CD4-positive, CD25-positive, alpha-beta regulatory T cell (primary cell): ENCODE measurements at regions not wholly inside any gene's neighbourhood (a gene's known extent, or its start where the extent isn't known, plus 50 kb on each side); places are given as distances from the start of the nearest gene placed in this dataset.

ENCODE experiments used
- ATAC-seq, 2 donors: fragments of 150-1000 bp; cut with Tn5 transposase; one replicate each; pipeline ENCODE4 v1.10.0; 2021; ENCODE audit warnings: low read depth in 2 of 2, moderate number of reproducible peaks in 2 of 2, moderate library complexity in 1 of 2
- DNase-seq, 3 donors: peaks; one replicate each; pipeline versions ENCODE4 v3.0.0 to v3.0.0-alpha.2; 2012 to 2022; ENCODE audit warnings: mixed read lengths in 1 of 3
- H3K27ac ChIP-seq: one replicate; pipeline ENCODE4 v1.7.0; 2013; ENCODE audit warnings: mild to moderate bottlenecking, low read length; ENCODE audit not compliant: insufficient read depth, poor library complexity, severe bottlenecking
- H3K27me3 ChIP-seq: one replicate; pipeline ENCODE4 v1.7.0; 2013; ENCODE audit warnings: low read length; ENCODE audit not compliant: control insufficient read depth, insufficient read depth
- H3K36me3 ChIP-seq: one replicate; pipeline ENCODE4 v1.7.0; 2013; ENCODE audit warnings: mild to moderate bottlenecking, low read length, moderate library complexity; ENCODE audit not compliant: control insufficient read depth, insufficient read depth
- H3K4me1 ChIP-seq: 2 replicates; pipeline ENCODE4 v1.7.0; 2013; ENCODE audit warnings: mild to moderate bottlenecking, low read length; ENCODE audit not compliant: insufficient read depth, control insufficient read depth, poor library complexity, severe bottlenecking
- H3K4me3 ChIP-seq: one replicate; pipeline ENCODE4 v1.7.0; 2013; ENCODE audit warnings: low read depth, mild to moderate bottlenecking, low read length, moderate library complexity
- H3K9me3 ChIP-seq, 2 experiments: 1 replicate in 1 of 2; 2 replicates in 1 of 2; pipeline ENCODE4 v1.7.0; 2013; ENCODE audit warnings: low read length in 2 of 2, mild to moderate bottlenecking in 1 of 2, moderate library complexity in 1 of 2; ENCODE audit not compliant: control insufficient read depth in 2 of 2
- H3K27ac Mint-ChIP-seq, 3 donors: one replicate each; pipeline ENCODE4 v1.8.0; 2020 to 2022; ENCODE audit warnings: mild to moderate bottlenecking in 3 of 3, mixed read lengths in 3 of 3, moderate library complexity in 2 of 3
- H3K27me3 Mint-ChIP-seq: one replicate; pipeline ENCODE4 v1.8.0; 2022; ENCODE audit warnings: mild to moderate bottlenecking, mixed read lengths
- H3K36me3 Mint-ChIP-seq: one replicate; pipeline ENCODE4 v1.8.0; 2020; ENCODE audit warnings: mixed read lengths
- H3K4me1 Mint-ChIP-seq, 4 donors: one replicate each; pipeline ENCODE4 v1.8.0; 2020 to 2022; ENCODE audit warnings: mixed read lengths in 4 of 4, mild to moderate bottlenecking in 1 of 4
- H3K4me3 Mint-ChIP-seq, 4 donors: one replicate each; pipeline ENCODE4 v1.8.0; 2020 to 2022; ENCODE audit warnings: mild to moderate bottlenecking in 4 of 4, mixed read lengths in 4 of 4, moderate library complexity in 3 of 4
- H3K9me3 Mint-ChIP-seq, 7 donors: one replicate each; pipeline ENCODE4 v1.8.0; 2020 to 2022; ENCODE audit warnings: mixed read lengths in 7 of 7, mild to moderate bottlenecking in 3 of 7, moderate library complexity in 2 of 7

DNA sequence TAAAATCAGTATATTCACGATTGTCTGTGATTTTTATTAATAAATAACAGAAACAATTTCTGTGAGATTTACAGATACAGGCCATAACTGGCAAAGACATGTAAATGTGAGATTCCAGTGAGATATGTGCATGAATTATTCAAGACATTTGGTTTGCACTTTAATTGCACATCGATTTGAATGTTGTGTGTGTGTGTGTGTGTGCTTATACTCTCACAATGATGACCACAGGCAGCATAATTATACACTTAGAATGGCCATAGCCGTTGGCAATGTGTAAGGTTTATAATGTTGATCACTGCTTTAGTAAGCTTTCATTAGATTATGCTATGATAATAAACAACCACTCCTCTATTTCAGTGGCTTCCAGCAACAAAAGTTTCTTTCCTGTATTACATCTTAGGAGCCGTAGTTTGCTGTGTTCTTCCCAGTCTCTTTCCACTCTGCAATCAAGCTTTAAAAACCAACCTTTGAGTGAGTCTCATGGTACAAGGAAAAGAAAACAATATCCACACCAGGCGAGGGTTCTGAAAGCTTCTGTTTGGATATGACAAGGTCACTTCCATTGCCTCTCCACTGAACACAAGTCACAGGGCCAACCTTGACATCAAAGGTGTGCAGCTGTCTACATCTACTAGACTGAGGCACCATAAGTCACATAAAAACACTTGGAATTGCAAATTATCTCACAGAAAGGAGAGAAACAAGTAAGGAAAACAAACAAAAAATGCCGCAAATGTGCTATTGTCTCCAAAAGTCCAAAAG lies 897.7 kb downstream of the RAB28 start:
- Mint-ChIP-seq H3K27ac (no peak overlapping the region), H3K36me3 (no peaks in the 10 kb centered on the region), H3K9me3 (peaks cover 0 to 2% (median 0%) of the 10 kb centered on the region in 7 donors), H3K27me3 (no peaks in the 10 kb centered on the region), H3K4me3 (no peak overlapping the region), H3K4me1 (no peaks in the 10 kb centered on the region)
- H3K27ac ChIP-seq: no peak overlapping the region
- no peaks in the 10 kb centered on the region for H3K36me3 ChIP-seq
- H3K27me3 ChIP-seq: no peaks in the 10 kb centered on the region
- ATAC-seq: no peak
- H3K4me1 ChIP-seq: no peaks in the 10 kb centered on the region
- no peak overlapping the region for H3K4me3 ChIP-seq
- H3K9me3 ChIP-seq: no peaks in the 10 kb centered on the region
- no peak for DNase-seq

DNA sequence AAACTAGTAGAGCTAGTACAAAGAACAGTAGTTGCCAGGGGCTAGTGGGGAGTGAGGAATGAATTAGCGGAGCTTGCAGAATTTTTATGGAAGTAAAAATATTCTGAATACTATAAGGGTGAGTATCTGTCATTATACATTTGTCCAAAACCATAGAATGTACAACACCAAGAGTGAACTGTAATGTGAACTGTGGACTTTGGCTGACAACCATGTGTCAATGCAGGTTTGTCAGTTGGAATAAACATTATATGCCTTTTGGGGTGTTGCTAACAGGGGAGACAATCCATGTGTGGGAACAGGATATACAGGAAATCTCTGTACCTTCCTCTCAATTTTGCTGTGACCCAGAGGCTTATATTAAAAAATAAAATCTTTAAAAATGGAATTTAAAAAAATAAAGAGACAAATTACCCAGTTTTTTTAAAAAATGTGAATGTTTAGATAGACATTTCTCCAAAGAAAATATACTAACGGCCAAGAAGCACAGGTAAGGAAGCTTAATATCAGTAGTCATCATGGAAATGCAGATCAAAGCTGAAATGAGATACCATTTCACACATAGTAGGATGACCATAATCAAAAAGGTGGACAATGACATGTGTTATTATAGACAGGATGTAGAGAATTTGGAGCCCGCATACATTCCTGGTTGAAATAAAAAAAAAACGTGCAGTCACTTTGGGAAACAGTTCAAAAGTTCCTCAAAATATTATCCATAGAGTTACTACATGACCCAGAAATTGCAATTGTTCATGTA lies 899.8 kb downstream of the RAB28 start:
- DNase-seq (no peak), ATAC-seq (no peak)
- H3K27ac Mint-ChIP-seq: no peak overlapping the region
- no peak overlapping the region for H3K27ac ChIP-seq
- no peaks in the 10 kb centered on the region for H3K4me1 Mint-ChIP-seq
- no peaks in the 10 kb centered on the region for H3K36me3 ChIP-seq
- H3K27me3 Mint-ChIP-seq: no peaks in the 10 kb centered on the region
- no peaks in the 10 kb centered on the region for H3K9me3 ChIP-seq
- H3K4me3 ChIP-seq: no peak overlapping the region
- no peak overlapping the region for H3K4me3 Mint-ChIP-seq
- H3K27me3 ChIP-seq: no peaks in the 10 kb centered on the region
- peaks cover 0 to 2% (median 0%) of the 10 kb centered on the region in 7 donors for H3K9me3 Mint-ChIP-seq
- H3K36me3 Mint-ChIP-seq: no peaks in the 10 kb centered on the region
- no peaks in the 10 kb centered on the region for H3K4me1 ChIP-seq

DNA sequence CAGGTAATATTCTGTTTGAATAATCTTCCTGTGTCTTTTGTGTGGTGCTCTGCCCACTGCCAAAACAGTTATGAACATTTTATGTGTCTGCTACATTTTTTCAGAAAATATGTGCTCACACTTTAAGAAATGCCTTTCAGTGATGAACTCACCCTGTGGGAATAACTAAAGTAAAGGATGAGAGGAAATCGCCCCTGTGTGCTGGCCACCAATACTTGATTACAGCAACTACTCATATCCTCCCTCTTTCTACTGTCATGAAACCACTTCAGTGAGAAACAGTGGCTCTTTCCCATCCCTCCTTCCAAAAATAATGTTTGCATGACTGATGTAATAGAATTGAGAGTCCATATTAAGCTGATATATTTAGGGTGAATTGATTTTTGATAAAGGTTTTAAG lies 900.9 kb downstream of the RAB28 start:
- H3K27me3 ChIP-seq: no peaks in the 10 kb centered on the region
- Mint-ChIP-seq H3K9me3 (peaks cover 0 to 2% (median 0%) of the 10 kb centered on the region in 7 donors), H3K27ac (no peak overlapping the region), H3K36me3 (no peaks in the 10 kb centered on the region), H3K4me3 (no peak overlapping the region), H3K27me3 (no peaks in the 10 kb centered on the region), H3K4me1 (no peaks in the 10 kb centered on the region)
- no peaks in the 10 kb centered on the region for H3K36me3 ChIP-seq
- no peaks in the 10 kb centered on the region for H3K9me3 ChIP-seq
- ATAC-seq (no peak), DNase-seq (no peak)
- no peaks in the 10 kb centered on the region for H3K4me1 ChIP-seq
- no peak overlapping the region for H3K27ac ChIP-seq
- no peak overlapping the region for H3K4me3 ChIP-seq

DNA sequence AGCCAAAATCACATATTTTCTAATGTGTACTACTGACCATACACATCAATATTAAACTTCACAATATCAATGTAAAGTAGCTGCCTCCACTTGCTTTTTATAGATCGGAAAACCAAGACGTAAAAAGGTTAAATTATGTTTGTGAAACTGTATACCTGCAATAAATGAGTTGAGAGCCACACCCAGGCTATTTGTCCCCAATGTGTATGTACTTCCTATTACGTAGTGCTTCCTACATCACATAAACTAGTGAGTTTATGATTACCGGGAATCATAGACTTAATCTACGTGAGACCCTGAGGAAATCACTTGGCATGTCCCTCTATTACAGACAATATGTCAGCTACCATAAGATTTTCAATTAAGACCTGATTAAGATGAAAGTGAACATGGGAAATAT lies 903.4 kb downstream of the RAB28 start:
- H3K4me3 ChIP-seq: no peak overlapping the region
- no peak overlapping the region for H3K27ac Mint-ChIP-seq
- no peak overlapping the region for H3K4me3 Mint-ChIP-seq
- no peaks in the 10 kb centered on the region for H3K27me3 Mint-ChIP-seq
- peaks cover 0 to 6% (median 0%) of the 10 kb centered on the region in 7 donors for H3K9me3 Mint-ChIP-seq
- no peaks in the 10 kb centered on the region for H3K27me3 ChIP-seq
- no peaks in the 10 kb centered on the region for H3K4me1 Mint-ChIP-seq
- H3K27ac ChIP-seq: no peak overlapping the region
- no peaks in the 10 kb centered on the region for H3K9me3 ChIP-seq
- no peak for DNase-seq
- no peaks in the 10 kb centered on the region for H3K4me1 ChIP-seq
- ATAC-seq: no peak
- no peaks in the 10 kb centered on the region for H3K36me3 ChIP-seq
- H3K36me3 Mint-ChIP-seq: no peaks in the 10 kb centered on the region

DNA sequence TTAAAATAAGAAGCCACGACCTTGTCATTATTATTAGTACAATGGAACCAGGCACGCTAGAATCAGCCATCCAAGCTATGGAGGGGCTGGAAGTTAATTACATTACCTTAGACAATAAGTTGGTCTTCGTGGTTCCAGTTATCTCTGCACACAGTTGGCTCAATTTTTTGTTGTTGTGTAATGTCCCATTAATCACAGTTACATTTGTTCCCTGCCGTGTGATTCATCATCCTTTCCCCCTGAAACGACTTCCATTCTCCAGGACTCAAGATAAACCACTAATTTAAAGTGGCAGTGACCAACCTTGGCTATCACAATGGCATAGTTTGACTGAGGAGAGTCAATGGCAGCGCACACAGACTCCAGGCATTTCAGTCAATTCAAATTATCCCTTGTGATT lies 905.0 kb downstream of the RAB28 start:
- no peaks in the 10 kb centered on the region for H3K36me3 Mint-ChIP-seq
- H3K4me1 ChIP-seq: no peaks in the 10 kb centered on the region
- no peak overlapping the region for H3K4me3 ChIP-seq
- DNase-seq: no peak
- no peaks in the 10 kb centered on the region for H3K27me3 Mint-ChIP-seq
- no peaks in the 10 kb centered on the region for H3K27me3 ChIP-seq
- no peak overlapping the region for H3K4me3 Mint-ChIP-seq
- H3K4me1 Mint-ChIP-seq: no peaks in the 10 kb centered on the region
- ATAC-seq: no peak
- H3K9me3 ChIP-seq: no peaks in the 10 kb centered on the region
- H3K27ac Mint-ChIP-seq: no peak overlapping the region
- peaks cover 0 to 8% (median 3%) of the 10 kb centered on the region in 7 donors for H3K9me3 Mint-ChIP-seq
- no peak overlapping the region for H3K27ac ChIP-seq
- no peaks in the 10 kb centered on the region for H3K36me3 ChIP-seq

DNA sequence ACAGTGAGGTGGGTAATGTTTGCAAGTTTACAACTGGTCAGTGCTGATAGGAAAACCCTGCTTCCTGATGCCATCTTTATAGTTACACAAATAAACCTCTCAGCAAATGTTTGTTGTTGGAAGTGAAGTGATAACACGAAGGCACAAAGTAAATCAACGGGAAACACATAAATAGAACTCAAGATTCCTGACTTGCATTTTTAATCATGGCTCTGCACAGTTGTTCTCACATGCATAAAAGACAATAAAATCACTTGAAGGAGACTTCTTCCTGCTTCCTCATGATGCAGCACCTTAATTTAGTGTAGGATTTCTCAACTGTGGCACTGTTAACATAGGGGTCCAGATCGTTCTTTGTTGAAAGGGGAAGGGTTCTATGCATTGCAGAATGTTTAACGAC lies 907.7 kb downstream of the RAB28 start:
- Histone ChIP-seq H3K9me3 (no peaks in the 10 kb centered on the region), H3K27ac (no peak overlapping the region), H3K36me3 (no peaks in the 10 kb centered on the region), H3K4me1 (no peaks in the 10 kb centered on the region), H3K4me3 (no peak overlapping the region), H3K27me3 (no peaks in the 10 kb centered on the region)
- no peak overlapping the region for H3K27ac Mint-ChIP-seq
- ATAC-seq: no peak
- H3K4me3 Mint-ChIP-seq: no peak overlapping the region
- no peaks in the 10 kb centered on the region for H3K27me3 Mint-ChIP-seq
- H3K9me3 Mint-ChIP-seq: peaks cover 0 to 8% (median 3%) of the 10 kb centered on the region in 7 donors
- H3K36me3 Mint-ChIP-seq: no peaks in the 10 kb centered on the region
- DNase-seq: no peak
- no peaks in the 10 kb centered on the region for H3K4me1 Mint-ChIP-seq

DNA sequence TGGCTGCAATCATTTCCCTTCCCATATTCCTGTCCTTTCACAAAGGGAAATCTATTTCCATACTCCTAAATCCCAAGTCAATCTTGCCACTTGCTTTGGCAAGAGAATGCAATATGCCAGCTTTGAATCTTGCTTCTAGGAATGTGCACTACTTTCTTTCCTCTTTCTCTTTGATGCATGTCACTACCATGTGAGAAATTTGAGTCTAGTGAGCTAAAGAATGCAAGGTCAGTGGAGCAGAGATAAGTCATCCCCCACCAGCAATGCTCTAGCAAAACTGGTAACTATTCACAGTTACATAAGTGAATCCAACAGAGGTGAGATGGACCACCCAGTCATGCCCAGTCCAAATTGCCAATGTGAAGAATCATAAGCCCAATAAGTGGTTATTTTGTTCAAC lies 910.4 kb downstream of the RAB28 start:
- H3K4me3 Mint-ChIP-seq: no peak overlapping the region
- peaks cover 0 to 8% (median 5%) of the 10 kb centered on the region in 7 donors for H3K9me3 Mint-ChIP-seq
- Histone ChIP-seq H3K27ac (no peak overlapping the region), H3K9me3 (no peaks in the 10 kb centered on the region), H3K4me3 (no peak overlapping the region), H3K4me1 (no peaks in the 10 kb centered on the region), H3K27me3 (no peaks in the 10 kb centered on the region), H3K36me3 (no peaks in the 10 kb centered on the region)
- no peaks in the 10 kb centered on the region for H3K4me1 Mint-ChIP-seq
- ATAC-seq (no peak), DNase-seq (no peak)
- H3K27me3 Mint-ChIP-seq: no peaks in the 10 kb centered on the region
- H3K36me3 Mint-ChIP-seq: no peaks in the 10 kb centered on the region
- no peak overlapping the region for H3K27ac Mint-ChIP-seq
